ENCODE measurements at regions not wholly inside any gene's neighbourhood (a gene's known extent, or its start where the extent isn't known, plus 50 kb on each side); places are given as distances from the start of the nearest gene placed in this dataset.

DNA sequence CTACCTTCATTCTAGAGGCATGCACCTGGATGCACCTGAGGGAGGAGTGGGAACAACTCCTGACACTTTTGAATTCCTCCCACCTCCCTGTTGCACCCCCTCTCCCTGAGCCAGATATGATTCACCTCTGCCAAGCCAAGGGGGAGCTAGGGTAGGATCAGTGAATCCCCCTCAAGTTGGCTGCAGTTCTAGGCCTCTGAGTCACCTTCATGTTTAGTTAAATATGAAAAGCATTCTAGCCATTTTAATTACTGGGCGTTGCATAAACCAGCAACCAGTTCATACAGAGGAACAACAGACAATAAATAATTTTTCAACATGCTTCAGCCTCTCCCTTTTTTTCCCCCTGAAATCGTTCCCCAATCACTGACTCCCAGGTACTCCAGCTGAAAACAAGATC, 1440.2 kb downstream of the ADGRL3 start:
- H2BK12ac ChIP-seq (ENCODE audit: low read length), result no peak overlapping the region
- no peak overlapping the region for H3K14ac ChIP-seq (ENCODE audit: low read length)
- H3K9me3 ChIP-seq (ENCODE audit: insufficient read depth, low read depth, low read length), result no peaks in the 10 kb centered on the region
- no peak overlapping the region for H3K27ac ChIP-seq (ENCODE audit: low read depth, low read length)
- no peaks in the 10 kb centered on the region for H3K79me1 ChIP-seq (ENCODE audit: low read length)
- no peak overlapping the region for H4K12ac ChIP-seq (ENCODE audit: low read depth, low read length)
- H3K9ac ChIP-seq (ENCODE audit: low read length), result no peak overlapping the region
- no peak overlapping the region for H2BK120ac ChIP-seq (ENCODE audit: insufficient read depth, low read length, poor library complexity)
- DNase-seq, result peak in 1 of 2 donors; percentile 44
- WGBS (ENCODE audit: extremely low coverage, insufficient coverage, insufficient read length), result no CpG with 5 or more reads among the region's 2 CpGs
- no peak overlapping the region for H4K91ac ChIP-seq (ENCODE audit: low read depth, low read length)
- H3K18ac ChIP-seq (ENCODE audit: low read length), result no peak overlapping the region
- H3K23ac ChIP-seq (ENCODE audit: low read length), result no peak overlapping the region
- no peaks in the 10 kb centered on the region for H3K27me3 ChIP-seq (ENCODE audit: insufficient read depth, low read length)
- H4K8ac ChIP-seq (ENCODE audit: low read depth, low read length), result no peak overlapping the region
- no peak overlapping the region for H3K4me2 ChIP-seq (ENCODE audit: low read length)
- no peak overlapping the region for H2AFZ ChIP-seq (ENCODE audit: insufficient read depth, low read length, poor library complexity)
- H3K79me2 ChIP-seq (ENCODE audit: control insufficient read depth, insufficient read depth, low read length, poor library complexity), result no peaks in the 10 kb centered on the region
- H3K36me3 ChIP-seq (ENCODE audit: control insufficient read depth in 1 of 2, insufficient read depth in 2 of 2, low read length in 2 of 2), result no peaks in the 10 kb centered on the region
- H3K4ac ChIP-seq (ENCODE audit: low read depth, low read length), result no peak overlapping the region
- no peak overlapping the region for H2BK5ac ChIP-seq (ENCODE audit: low read depth, low read length, poor library complexity)
- no peak overlapping the region for H2AK5ac ChIP-seq (ENCODE audit: low read length)
- H3K4me1 ChIP-seq (ENCODE audit: control insufficient read depth in 1 of 2, insufficient read depth in 2 of 2, low read length in 2 of 2), result peaks cover 0 to 1% of the 10 kb centered on the region in 2 experiments
- H3K4me3 ChIP-seq (ENCODE audit: low read depth, low read length), result no peak overlapping the region

DNA sequence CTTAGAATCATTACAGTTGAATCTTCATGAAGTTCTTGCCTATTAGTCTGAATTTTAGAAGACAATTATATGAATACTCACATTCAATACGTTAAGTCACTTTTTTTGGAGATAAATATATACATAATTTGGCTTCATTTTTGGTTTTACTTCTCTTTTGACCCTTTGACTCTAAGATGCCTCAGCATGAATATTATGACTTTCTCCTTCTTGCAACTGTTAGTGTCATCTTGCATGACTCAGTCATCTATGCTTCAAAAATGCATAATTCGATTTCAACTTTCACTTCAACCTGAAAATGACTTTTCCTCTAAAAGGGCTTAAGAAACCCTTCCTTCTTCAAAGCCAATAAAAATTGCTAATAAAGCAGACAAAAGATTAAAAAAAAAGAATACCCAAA, 1427.5 kb downstream of the ADGRL3 start:
- Histone ChIP-seq H3K4me1 (ENCODE audit: control insufficient read depth in 1 of 2, insufficient read depth in 2 of 2, low read length in 2 of 2) (no peaks in the 10 kb centered on the region), H3K18ac (ENCODE audit: low read length) (no peak overlapping the region), H3K27me3 (ENCODE audit: insufficient read depth, low read length) (no peaks in the 10 kb centered on the region), H3K4me3 (ENCODE audit: low read depth, low read length) (no peak overlapping the region), H2AK5ac (ENCODE audit: low read length) (no peak overlapping the region), H3K79me1 (ENCODE audit: low read length) (no peaks in the 10 kb centered on the region), H2AFZ (ENCODE audit: insufficient read depth, low read length, poor library complexity) (no peak overlapping the region), H3K4ac (ENCODE audit: low read depth, low read length) (no peak overlapping the region), H4K12ac (ENCODE audit: low read depth, low read length) (no peak overlapping the region), H3K9me3 (ENCODE audit: insufficient read depth, low read depth, low read length) (no peaks in the 10 kb centered on the region), H2BK120ac (ENCODE audit: insufficient read depth, low read length, poor library complexity) (no peak overlapping the region), H3K14ac (ENCODE audit: low read length) (no peak overlapping the region), H3K36me3 (ENCODE audit: control insufficient read depth in 1 of 2, insufficient read depth in 2 of 2, low read length in 2 of 2) (no peaks in the 10 kb centered on the region), H3K27ac (ENCODE audit: low read depth, low read length) (no peak overlapping the region), H3K79me2 (ENCODE audit: control insufficient read depth, insufficient read depth, low read length, poor library complexity) (no peaks in the 10 kb centered on the region), H2BK12ac (ENCODE audit: low read length) (no peak overlapping the region), H3K4me2 (ENCODE audit: low read length) (no peak overlapping the region), H3K9ac (ENCODE audit: low read length) (no peak overlapping the region), H2BK5ac (ENCODE audit: low read depth, low read length, poor library complexity) (no peak overlapping the region), H4K8ac (ENCODE audit: low read depth, low read length) (no peak overlapping the region), H4K91ac (ENCODE audit: low read depth, low read length) (no peak overlapping the region), H3K23ac (ENCODE audit: low read length) (no peak overlapping the region)
- no CpG with 5 or more reads among the region's 2 CpGs for WGBS (ENCODE audit: extremely low coverage, insufficient coverage, insufficient read length)
- DNase-seq, result no peak

DNA sequence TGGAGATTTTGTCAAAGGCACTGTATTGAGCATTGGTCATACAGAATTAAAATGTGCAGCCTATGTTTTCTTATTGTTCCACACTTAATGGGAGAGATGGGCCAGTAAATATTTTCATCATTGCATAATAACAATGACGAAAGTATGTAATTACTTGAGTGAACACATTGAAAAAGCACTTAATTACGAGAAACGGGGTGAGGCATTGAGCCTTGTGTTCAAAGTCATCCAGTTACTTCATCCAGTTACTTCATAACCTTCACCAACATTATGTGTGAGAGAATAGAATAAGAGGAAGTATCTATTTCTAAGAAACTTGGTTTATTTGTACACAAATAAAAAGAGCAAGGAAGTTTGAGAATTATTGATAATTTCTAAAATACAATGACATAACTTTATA, 1427.0 kb downstream of the ADGRL3 start:
- Histone ChIP-seq H3K9me3 (ENCODE audit: insufficient read depth, low read depth, low read length) (no peaks in the 10 kb centered on the region), H3K4me2 (ENCODE audit: low read length) (no peak overlapping the region), H3K9ac (ENCODE audit: low read length) (no peak overlapping the region), H3K4me1 (ENCODE audit: control insufficient read depth in 1 of 2, insufficient read depth in 2 of 2, low read length in 2 of 2) (no peaks in the 10 kb centered on the region), H3K79me1 (ENCODE audit: low read length) (no peaks in the 10 kb centered on the region), H4K12ac (ENCODE audit: low read depth, low read length) (no peak overlapping the region), H4K8ac (ENCODE audit: low read depth, low read length) (no peak overlapping the region), H2AK5ac (ENCODE audit: low read length) (no peak overlapping the region), H3K27ac (ENCODE audit: low read depth, low read length) (no peak overlapping the region), H3K4ac (ENCODE audit: low read depth, low read length) (no peak overlapping the region), H3K23ac (ENCODE audit: low read length) (no peak overlapping the region), H3K79me2 (ENCODE audit: control insufficient read depth, insufficient read depth, low read length, poor library complexity) (no peaks in the 10 kb centered on the region), H2AFZ (ENCODE audit: insufficient read depth, low read length, poor library complexity) (no peak overlapping the region), H3K14ac (ENCODE audit: low read length) (no peak overlapping the region), H4K91ac (ENCODE audit: low read depth, low read length) (no peak overlapping the region), H2BK120ac (ENCODE audit: insufficient read depth, low read length, poor library complexity) (no peak overlapping the region), H3K4me3 (ENCODE audit: low read depth, low read length) (no peak overlapping the region), H2BK5ac (ENCODE audit: low read depth, low read length, poor library complexity) (no peak overlapping the region), H2BK12ac (ENCODE audit: low read length) (no peak overlapping the region), H3K18ac (ENCODE audit: low read length) (no peak overlapping the region), H3K36me3 (ENCODE audit: control insufficient read depth in 1 of 2, insufficient read depth in 2 of 2, low read length in 2 of 2) (no peaks in the 10 kb centered on the region), H3K27me3 (ENCODE audit: insufficient read depth, low read length) (no peaks in the 10 kb centered on the region)
- no CpG with 5 or more reads among the region's 3 CpGs for WGBS (ENCODE audit: extremely low coverage, insufficient coverage, insufficient read length)
- no peak for DNase-seq

DNA sequence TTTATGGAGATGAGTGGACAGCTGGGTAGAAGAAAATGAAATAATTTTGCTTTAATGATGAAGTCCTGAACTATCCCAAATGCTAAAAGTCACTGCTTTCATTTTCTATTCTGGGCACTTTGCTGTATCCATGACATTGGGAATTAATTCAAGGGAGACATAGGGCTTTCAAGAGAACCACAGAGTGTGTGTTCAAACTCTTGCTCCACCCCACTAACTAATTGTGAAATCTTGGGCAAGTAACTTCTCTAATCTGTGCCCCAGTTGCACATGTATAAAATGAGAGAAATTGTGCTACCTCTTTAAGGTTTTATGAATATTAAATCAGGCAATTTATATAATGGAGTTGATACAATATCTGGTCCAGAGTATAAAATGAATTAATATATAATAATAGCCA, 1422.0 kb downstream of the ADGRL3 start:
- Histone ChIP-seq H2AFZ (ENCODE audit: insufficient read depth, low read length, poor library complexity) (no peak overlapping the region), H3K4me1 (ENCODE audit: control insufficient read depth in 1 of 2, insufficient read depth in 2 of 2, low read length in 2 of 2) (no peaks in the 10 kb centered on the region), H2AK5ac (ENCODE audit: low read length) (no peak overlapping the region), H4K91ac (ENCODE audit: low read depth, low read length) (no peak overlapping the region), H3K14ac (ENCODE audit: low read length) (no peak overlapping the region), H3K18ac (ENCODE audit: low read length) (no peak overlapping the region), H3K9ac (ENCODE audit: low read length) (no peak overlapping the region), H3K27ac (ENCODE audit: low read depth, low read length) (no peak overlapping the region), H3K9me3 (ENCODE audit: insufficient read depth, low read depth, low read length) (no peaks in the 10 kb centered on the region), H3K4me2 (ENCODE audit: low read length) (no peak overlapping the region), H2BK120ac (ENCODE audit: insufficient read depth, low read length, poor library complexity) (no peak overlapping the region), H3K79me2 (ENCODE audit: control insufficient read depth, insufficient read depth, low read length, poor library complexity) (no peaks in the 10 kb centered on the region), H3K23ac (ENCODE audit: low read length) (no peak overlapping the region), H3K4ac (ENCODE audit: low read depth, low read length) (no peak overlapping the region), H4K8ac (ENCODE audit: low read depth, low read length) (no peak overlapping the region), H3K4me3 (ENCODE audit: low read depth, low read length) (no peak overlapping the region), H4K12ac (ENCODE audit: low read depth, low read length) (no peak overlapping the region), H3K36me3 (ENCODE audit: control insufficient read depth in 1 of 2, insufficient read depth in 2 of 2, low read length in 2 of 2) (no peaks in the 10 kb centered on the region), H2BK5ac (ENCODE audit: low read depth, low read length, poor library complexity) (no peak overlapping the region), H3K79me1 (ENCODE audit: low read length) (no peaks in the 10 kb centered on the region), H3K27me3 (ENCODE audit: insufficient read depth, low read length) (no peaks in the 10 kb centered on the region), H2BK12ac (ENCODE audit: low read length) (no peak overlapping the region)
- DNase-seq, result no peak

DNA sequence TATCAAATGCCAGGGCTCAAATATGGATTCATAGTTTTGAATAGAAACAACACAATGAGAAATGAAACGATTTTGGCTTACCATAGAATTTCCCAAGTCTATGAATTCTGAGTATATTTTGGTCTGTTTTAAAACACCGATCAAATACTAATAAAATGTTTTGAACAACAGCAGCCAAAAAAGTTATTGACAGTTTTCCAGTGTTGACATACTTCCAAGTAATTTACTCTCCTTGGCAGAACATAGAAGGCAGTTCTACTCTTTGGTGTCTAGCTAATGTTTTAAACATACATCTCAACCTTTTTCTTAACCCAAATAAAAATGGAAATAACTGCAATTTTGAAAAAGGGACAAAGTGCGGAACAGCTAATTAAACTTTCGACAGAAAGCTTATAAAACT, 1419.8 kb downstream of the ADGRL3 start:
- H3K4ac ChIP-seq (ENCODE audit: low read depth, low read length), result no peak overlapping the region
- H4K12ac ChIP-seq (ENCODE audit: low read depth, low read length), result no peak overlapping the region
- no CpG with 5 or more reads among the region's 4 CpGs for WGBS (ENCODE audit: extremely low coverage, insufficient coverage, insufficient read length)
- no peaks in the 10 kb centered on the region for H3K79me1 ChIP-seq (ENCODE audit: low read length)
- no peaks in the 10 kb centered on the region for H3K27me3 ChIP-seq (ENCODE audit: insufficient read depth, low read length)
- H3K18ac ChIP-seq (ENCODE audit: low read length), result no peak overlapping the region
- H3K23ac ChIP-seq (ENCODE audit: low read length), result no peak overlapping the region
- no peak overlapping the region for H2BK5ac ChIP-seq (ENCODE audit: low read depth, low read length, poor library complexity)
- H2AK5ac ChIP-seq (ENCODE audit: low read length), result no peak overlapping the region
- H3K4me3 ChIP-seq (ENCODE audit: low read depth, low read length), result no peak overlapping the region
- H2BK12ac ChIP-seq (ENCODE audit: low read length), result no peak overlapping the region
- DNase-seq, result no peak
- H3K79me2 ChIP-seq (ENCODE audit: control insufficient read depth, insufficient read depth, low read length, poor library complexity), result no peaks in the 10 kb centered on the region
- no peak overlapping the region for H4K91ac ChIP-seq (ENCODE audit: low read depth, low read length)
- no peak overlapping the region for H3K27ac ChIP-seq (ENCODE audit: low read depth, low read length)
- H3K14ac ChIP-seq (ENCODE audit: low read length), result no peak overlapping the region
- H2AFZ ChIP-seq (ENCODE audit: insufficient read depth, low read length, poor library complexity), result no peak overlapping the region
- H3K36me3 ChIP-seq (ENCODE audit: control insufficient read depth in 1 of 2, insufficient read depth in 2 of 2, low read length in 2 of 2), result no peaks in the 10 kb centered on the region
- no peaks in the 10 kb centered on the region for H3K9me3 ChIP-seq (ENCODE audit: insufficient read depth, low read depth, low read length)
- no peak overlapping the region for H4K8ac ChIP-seq (ENCODE audit: low read depth, low read length)
- no peak overlapping the region for H2BK120ac ChIP-seq (ENCODE audit: insufficient read depth, low read length, poor library complexity)
- H3K4me2 ChIP-seq (ENCODE audit: low read length), result no peak overlapping the region
- H3K4me1 ChIP-seq (ENCODE audit: control insufficient read depth in 1 of 2, insufficient read depth in 2 of 2, low read length in 2 of 2), result no peaks in the 10 kb centered on the region
- no peak overlapping the region for H3K9ac ChIP-seq (ENCODE audit: low read length)

All from trophoblast cell (in vitro differentiated cells and primary cell).